Activated naive CD4-positive, alpha-beta T cell treated with anti-CD3 and anti-CD28 coated beads, Interleukin-2, amount 50 U/mL, for 72 hours (primary cell): ENCODE measurements at regions not wholly inside any gene's neighbourhood (a gene's known extent, or its start where the extent isn't known, plus 50 kb on each side); places are given as distances from the start of the nearest gene placed in this dataset.
"Not testable (repeated sequence)": the region's sequence is repeated elsewhere in the genome, so short reads cannot be mapped to it uniquely, and the experiment has no call there.

Experiments
- ATAC-seq, 2 donors: fragments of 150-1000 bp; cut with Tn5 transposase; 2 replicates each; pipeline ENCODE4 v1.10.0; 2021; ENCODE audit warnings: mild to moderate bottlenecking in 2 of 2, moderate library complexity in 2 of 2
- DNase-seq, 2 donors: peaks; one replicate each; pipeline ENCODE4 v3.0.0; 2021 to 2022; ENCODE audit warnings: low spot score in 2 of 2
- H3K27ac Mint-ChIP-seq, 2 donors: one replicate each; pipeline ENCODE4 v1.8.0; 2022; ENCODE audit warnings: mild to moderate bottlenecking in 2 of 2, mixed read lengths in 2 of 2
- H3K36me3 Mint-ChIP-seq, 2 donors: one replicate each; pipeline ENCODE4 v1.8.0; 2022; ENCODE audit warnings: mixed read lengths in 2 of 2
- H3K9me3 Mint-ChIP-seq, 2 donors: one replicate each; pipeline ENCODE4 v1.8.0; 2022; ENCODE audit warnings: mixed read lengths in 2 of 2

GRCh38 chr2:48032765-48033164 lies 126.5 kb upstream of the FBXO11 start:
- no peaks in the 10 kb centered on the region for H3K36me3 Mint-ChIP-seq
- peaks cover 0 to 6% of the 10 kb centered on the region in 2 donors for H3K9me3 Mint-ChIP-seq
- H3K27ac Mint-ChIP-seq = no peak overlapping the region
- ATAC-seq (peak in 1 of 2 donors; percentile 77), DNase-seq (no peak)

DNA sequence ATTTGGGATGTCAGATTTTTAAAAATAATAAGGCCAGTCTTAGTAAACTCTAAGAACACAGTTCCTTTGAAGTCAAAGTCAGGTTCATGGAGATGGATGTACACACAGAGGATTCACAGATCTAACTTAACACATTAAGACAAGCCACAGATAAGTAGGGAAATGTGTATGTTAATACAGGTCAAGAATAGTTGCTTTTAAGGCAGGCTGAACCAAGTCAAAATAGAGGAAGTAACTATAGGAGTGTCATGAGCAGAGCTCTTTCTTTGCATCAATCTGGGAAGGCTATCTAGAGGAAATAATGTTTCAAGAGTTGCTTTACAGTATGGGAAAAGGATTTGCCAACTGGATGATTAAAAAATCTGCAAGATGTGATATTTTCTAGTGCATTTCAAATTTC lies 128.0 kb upstream of the FBXO11 start:
- no peak for ATAC-seq
- no peak overlapping the region for H3K27ac Mint-ChIP-seq
- peaks cover 2 to 8% of the 10 kb centered on the region in 2 donors for H3K9me3 Mint-ChIP-seq
- no peak for DNase-seq
- H3K36me3 Mint-ChIP-seq = peaks cover 0 to 2% of the 10 kb centered on the region in 2 donors

DNA sequence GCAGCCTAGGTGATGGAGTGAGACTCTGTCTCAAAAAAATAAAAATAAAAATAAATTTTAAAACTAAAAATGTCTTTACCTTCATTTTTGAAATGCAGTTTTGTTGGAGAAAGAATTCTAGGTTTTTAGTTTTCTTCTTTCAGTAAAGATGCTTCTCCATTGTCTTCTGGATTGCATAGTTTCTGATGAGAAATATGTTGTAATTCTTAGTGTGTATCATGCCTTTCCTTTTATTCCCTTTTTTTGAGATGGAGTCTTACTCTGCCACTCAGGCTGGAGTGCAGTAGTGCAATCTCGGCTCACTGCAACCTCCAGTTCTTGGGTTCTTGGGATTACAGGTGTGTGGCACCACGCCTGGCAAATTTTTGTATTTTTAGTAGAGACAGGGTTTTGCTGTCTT lies 130.0 kb upstream of the FBXO11 start:
- DNase-seq (no peak), ATAC-seq (no peak)
- peaks cover 5 to 12% of the 10 kb centered on the region in 2 donors for H3K9me3 Mint-ChIP-seq
- peaks cover 7% of the 10 kb centered on the region in 2 donors for H3K36me3 Mint-ChIP-seq
- H3K27ac Mint-ChIP-seq = no peak overlapping the region

- no peak for ATAC-seq
- peaks cover 7% of the 10 kb centered on the region in 2 donors for H3K36me3 Mint-ChIP-seq
- peaks cover 5 to 12% of the 10 kb centered on the region in 2 donors for H3K9me3 Mint-ChIP-seq
- no peak for DNase-seq
- H3K27ac Mint-ChIP-seq = no peak overlapping the region
Observed at GRCh38 chr2:48039209-48039990, 133.1 kb upstream of the FBXO11 start.

DNA sequence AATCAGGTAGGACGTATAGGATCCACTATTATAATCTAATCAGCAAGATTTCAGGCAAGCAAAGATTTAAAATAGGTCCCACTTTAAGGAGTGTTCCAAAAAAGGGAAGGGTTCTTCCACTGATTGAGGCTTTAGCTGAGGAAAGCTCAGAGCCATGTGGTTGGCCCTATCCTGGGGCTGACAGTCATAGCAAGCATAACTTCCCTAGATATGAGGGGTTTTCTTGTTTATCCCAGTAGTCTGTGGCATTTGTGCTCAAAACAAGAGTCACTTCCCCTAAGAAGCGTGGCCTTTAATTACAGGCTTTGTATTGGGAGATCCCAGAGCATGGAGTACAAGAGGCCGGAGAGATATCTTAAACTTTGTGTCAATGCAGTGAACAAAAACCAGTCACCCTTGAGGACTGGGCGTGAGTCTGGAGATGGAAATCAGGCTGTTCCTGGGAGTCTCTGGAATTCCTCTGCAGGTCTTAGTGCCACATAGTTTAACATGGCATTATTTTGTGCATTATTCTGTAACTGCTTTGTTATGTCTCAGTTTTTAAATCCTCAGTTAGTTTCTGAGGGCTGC lies 136.9 kb upstream of the FBXO11 start:
- H3K36me3 Mint-ChIP-seq = peaks cover 7% of the 10 kb centered on the region in 2 donors
- DNase-seq (no peak), ATAC-seq (no peak)
- H3K9me3 Mint-ChIP-seq = peaks cover 5% of the 10 kb centered on the region in 2 donors
- H3K27ac Mint-ChIP-seq = no peak overlapping the region

GRCh38 chr2:48043746-48044145 lies 137.4 kb upstream of the FBXO11 start:
- Mint-ChIP-seq H3K27ac (no peak overlapping the region), H3K9me3 (peaks cover 5% of the 10 kb centered on the region in 2 donors), H3K36me3 (peaks cover 7% of the 10 kb centered on the region in 2 donors)
- ATAC-seq (no peak), DNase-seq (no peak)

DNA sequence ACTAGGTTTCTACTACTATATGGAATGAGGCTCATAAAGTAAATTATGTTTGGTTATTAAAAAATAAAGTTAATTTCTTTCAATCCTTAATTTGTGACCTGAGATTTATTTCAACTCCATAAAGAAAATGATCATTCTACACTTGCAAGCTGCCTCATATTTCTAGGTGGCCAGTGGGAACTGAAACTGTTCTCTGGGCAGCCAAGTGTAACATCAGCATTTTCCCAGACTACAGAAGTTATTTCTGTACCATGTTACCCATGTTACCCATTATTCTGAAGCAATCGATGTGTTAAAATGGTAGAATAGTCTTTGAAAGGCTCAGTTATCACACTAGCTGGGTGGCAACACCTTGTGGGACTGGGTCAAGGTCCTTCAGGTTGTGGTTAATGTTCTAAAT lies 139.3 kb upstream of the FBXO11 start:
- Mint-ChIP-seq H3K27ac (no peak overlapping the region), H3K36me3 (no peaks in the 10 kb centered on the region), H3K9me3 (no peaks in the 10 kb centered on the region)
- DNase-seq (no peak), ATAC-seq (no peak)

DNA sequence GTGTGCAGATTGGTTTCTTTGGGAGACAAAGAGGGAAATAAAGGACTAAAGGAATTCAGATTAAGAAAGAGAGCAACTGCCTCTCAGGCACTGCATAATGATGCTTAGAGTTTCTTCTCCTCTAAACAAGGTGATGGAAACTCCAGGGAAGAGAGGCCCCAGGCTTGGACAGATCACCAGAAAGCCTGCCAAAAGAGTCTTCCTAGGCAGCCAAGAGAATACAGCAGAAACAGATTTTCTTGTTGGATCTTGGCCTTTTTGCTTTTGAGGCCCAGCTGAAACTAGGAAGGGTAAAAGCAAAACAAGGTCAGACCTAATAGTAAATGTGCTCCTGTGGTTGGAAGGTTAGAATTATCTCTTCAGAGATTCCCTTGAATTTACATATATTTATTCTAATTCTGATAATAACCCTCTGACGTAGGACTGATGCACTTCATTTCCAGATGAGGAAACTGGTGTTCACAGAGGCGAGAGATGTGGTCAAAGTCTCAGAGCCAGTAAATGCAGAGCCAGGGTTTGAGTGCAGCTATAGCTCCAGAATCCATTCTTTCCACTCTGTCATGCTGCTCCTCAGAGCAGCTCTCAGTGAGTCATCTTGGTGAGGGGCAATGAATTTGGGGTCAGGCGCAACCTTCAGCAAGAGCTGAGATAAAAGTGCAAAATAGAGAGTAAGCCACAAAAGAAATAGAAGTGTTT lies 142.3 kb upstream of the FBXO11 start:
- no peak for DNase-seq
- ATAC-seq = no peak
- H3K9me3 Mint-ChIP-seq = no peaks in the 10 kb centered on the region
- H3K36me3 Mint-ChIP-seq = no peaks in the 10 kb centered on the region
- no peak overlapping the region for H3K27ac Mint-ChIP-seq

DNA sequence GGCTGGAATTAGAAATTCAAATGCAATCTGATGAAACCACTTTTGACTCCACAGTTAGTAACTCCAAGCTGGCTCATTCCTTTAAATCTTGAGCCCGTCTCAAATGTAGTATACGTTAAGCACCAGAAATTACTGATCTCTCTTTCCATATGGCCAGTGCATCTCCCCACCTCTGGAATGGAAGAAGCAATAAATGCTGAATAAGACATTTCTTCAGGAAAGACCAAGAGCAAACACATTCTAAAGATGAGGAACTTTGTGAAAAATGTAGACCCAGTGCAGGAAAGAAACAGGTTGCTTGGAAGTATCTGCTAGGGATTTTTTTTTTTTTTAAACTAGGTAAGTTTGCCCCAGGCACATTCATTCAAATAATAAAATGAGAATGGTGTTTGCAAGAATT lies 143.1 kb upstream of the FBXO11 start:
- H3K9me3 Mint-ChIP-seq = no peaks in the 10 kb centered on the region
- H3K27ac Mint-ChIP-seq = no peak overlapping the region
- no peak for DNase-seq
- no peaks in the 10 kb centered on the region for H3K36me3 Mint-ChIP-seq
- ATAC-seq = no peak

DNA sequence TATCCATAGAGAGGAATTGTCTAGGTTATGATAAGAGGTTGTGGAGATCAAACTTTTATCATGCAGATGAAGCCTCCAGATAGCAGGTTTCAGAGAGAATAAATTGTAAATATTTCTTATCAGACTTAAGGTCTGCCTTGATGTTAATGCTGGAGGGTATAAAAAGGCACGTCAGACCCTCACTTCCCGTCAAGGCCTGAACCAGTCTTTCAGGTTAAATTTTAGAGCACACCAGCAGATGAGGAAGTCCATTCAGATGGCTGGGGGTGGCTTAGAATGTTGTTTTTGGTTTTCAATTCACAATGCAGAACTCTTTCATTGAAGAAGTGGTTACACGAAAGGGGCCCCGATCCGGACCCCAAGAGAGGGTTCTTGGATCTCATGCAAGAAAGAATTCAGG lies 144.4 kb upstream of the FBXO11 start:
- Mint-ChIP-seq H3K9me3 (no peaks in the 10 kb centered on the region), H3K27ac (no peak overlapping the region), H3K36me3 (no peaks in the 10 kb centered on the region)
- no peak for DNase-seq
- no peak for ATAC-seq

DNA sequence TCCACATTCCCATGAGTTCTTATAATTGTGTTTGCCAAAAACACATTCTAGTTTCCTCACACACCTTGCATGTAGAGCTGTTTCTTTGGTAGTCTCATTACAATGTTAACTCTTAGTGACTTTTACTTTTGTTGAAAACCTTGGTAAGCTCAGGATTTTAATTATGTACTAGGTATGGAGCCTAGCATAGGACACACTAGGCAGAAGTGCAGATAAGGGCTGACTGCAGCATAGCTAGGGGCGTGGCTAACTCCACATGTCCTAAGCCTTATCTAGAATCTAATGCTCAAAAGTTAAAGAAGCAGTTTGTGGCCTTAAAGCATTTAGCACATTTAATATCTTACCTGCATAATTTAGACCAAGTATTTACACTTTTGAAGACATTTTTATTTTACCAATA lies 153.7 kb upstream of the FBXO11 start:
- Mint-ChIP-seq H3K9me3 (peaks cover 3 to 4% of the 10 kb centered on the region in 2 donors), H3K36me3 (no peaks in the 10 kb centered on the region), H3K27ac (no peak overlapping the region)
- ATAC-seq = no peak
- DNase-seq = no peak

- not testable (repeated sequence) for H3K27ac Mint-ChIP-seq, DNase-seq, ATAC-seq, H3K9me3 Mint-ChIP-seq, H3K36me3 Mint-ChIP-seq
Observed at GRCh38 chr2:48061656-48062055, 155.4 kb upstream of the FBXO11 start.

GRCh38 chr2:48065096-48065495 lies 158.8 kb upstream of the FBXO11 start:
- no peak for DNase-seq
- H3K27ac Mint-ChIP-seq = no peak overlapping the region
- no peak for ATAC-seq
- no peaks in the 10 kb centered on the region for H3K9me3 Mint-ChIP-seq
- no peaks in the 10 kb centered on the region for H3K36me3 Mint-ChIP-seq

DNA sequence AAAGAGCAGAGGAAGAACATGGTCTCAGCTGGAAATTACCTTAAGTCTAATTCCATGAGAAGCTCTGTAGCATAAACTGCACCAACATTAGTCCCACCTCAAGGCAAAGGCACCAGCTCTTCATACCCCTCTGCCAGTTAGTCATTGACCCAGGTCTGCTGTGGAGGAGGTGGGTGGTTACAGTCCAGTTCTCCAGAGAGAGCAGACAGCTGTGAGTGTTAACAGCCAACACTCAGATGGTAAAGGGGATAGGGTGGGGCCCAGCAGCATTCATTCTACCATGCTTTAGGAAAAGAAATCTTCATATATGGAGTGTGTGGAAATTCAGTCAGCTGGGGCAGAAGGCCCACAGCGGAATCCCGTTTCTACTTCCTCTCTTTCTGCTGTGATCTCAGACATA lies 159.7 kb upstream of the FBXO11 start:
- H3K36me3 Mint-ChIP-seq = no peaks in the 10 kb centered on the region
- ATAC-seq (no peak), DNase-seq (no peak)
- no peak overlapping the region for H3K27ac Mint-ChIP-seq
- no peaks in the 10 kb centered on the region for H3K9me3 Mint-ChIP-seq

DNA sequence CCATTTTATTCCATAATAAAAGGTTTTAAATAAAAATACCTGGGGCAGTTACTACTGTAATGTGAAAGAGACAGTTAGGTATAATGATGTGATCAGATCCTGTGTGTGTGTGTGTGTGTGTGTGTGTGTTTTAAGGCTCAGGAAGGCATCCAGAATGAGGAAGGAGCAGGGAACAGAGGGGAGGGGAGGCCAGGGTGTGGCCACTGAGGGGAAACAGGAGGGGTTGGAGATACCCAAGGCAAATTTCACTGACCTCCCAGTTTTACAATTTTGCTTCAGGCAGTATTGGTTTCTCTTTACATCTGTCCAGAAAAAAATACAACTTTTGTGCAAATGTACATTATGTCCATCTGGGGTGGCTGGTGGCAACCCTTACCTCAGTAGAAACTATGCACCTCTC lies 163.5 kb upstream of the FBXO11 start:
- ATAC-seq (no peak), DNase-seq (no peak)
- no peaks in the 10 kb centered on the region for H3K36me3 Mint-ChIP-seq
- no peak overlapping the region for H3K27ac Mint-ChIP-seq
- H3K9me3 Mint-ChIP-seq = no peaks in the 10 kb centered on the region

DNA sequence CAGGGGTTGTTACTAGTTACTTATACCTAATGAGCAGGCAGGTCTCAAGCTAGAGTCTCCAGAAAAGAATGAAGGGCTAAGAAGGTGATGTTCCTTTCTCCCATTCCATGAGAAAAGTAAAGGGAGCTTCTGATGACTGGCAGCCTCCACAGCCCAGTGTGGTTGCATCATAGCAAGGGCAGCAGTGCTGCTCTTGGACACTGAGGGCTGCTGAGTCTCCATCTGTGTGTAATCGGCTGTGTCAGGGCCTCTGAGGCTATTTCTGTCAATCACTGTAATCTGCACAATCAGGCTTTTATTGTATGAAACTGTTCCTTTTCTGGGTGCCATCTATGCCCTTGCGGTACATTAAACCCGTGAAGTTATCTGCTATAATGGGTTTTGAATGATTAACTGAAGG lies 164.1 kb upstream of the FBXO11 start:
- ATAC-seq = no peak
- no peaks in the 10 kb centered on the region for H3K9me3 Mint-ChIP-seq
- H3K36me3 Mint-ChIP-seq = no peaks in the 10 kb centered on the region
- no peak for DNase-seq
- H3K27ac Mint-ChIP-seq = no peak overlapping the region

GRCh38 chr2:48072583-48072982 lies 166.3 kb upstream of the FBXO11 start:
- ATAC-seq = no peak
- no peak for DNase-seq

DNA sequence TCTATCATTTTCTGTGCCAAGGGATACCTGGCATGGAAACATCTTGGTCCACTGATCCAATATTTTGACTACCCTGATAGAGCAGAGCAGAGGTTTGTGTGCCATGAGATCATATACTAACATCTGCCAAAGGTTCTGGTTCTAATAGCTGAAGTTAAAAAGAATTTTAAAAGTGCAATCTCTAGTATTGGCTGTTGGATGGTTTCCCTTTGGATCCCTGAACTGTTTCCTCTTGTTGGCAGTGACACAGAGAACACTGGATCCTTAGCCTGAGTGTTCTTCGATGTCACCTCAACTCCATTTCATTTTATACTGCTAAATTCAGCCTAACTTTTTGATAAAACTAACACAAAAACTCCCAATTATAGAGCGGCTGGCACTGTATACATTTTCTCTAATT lies 169.3 kb upstream of the FBXO11 start:
- no peak for ATAC-seq
- DNase-seq = no peak
- H3K36me3 Mint-ChIP-seq = no peaks in the 10 kb centered on the region
- H3K9me3 Mint-ChIP-seq = no peaks in the 10 kb centered on the region
- H3K27ac Mint-ChIP-seq = no peak overlapping the region

More at GRCh38 chr2:48072583-48072982, 166.3 kb upstream of the FBXO11 start:
- H3K27ac Mint-ChIP-seq = no peak overlapping the region
- H3K36me3 Mint-ChIP-seq = no peaks in the 10 kb centered on the region
- no peaks in the 10 kb centered on the region for H3K9me3 Mint-ChIP-seq
